G401 (cell line): ENCODE measurements at regions not wholly inside any gene's neighbourhood (a gene's known extent, or its start where the extent isn't known, plus 50 kb on each side); places are given as distances from the start of the nearest gene placed in this dataset.
"Not testable (repeated sequence)": the region's sequence is repeated elsewhere in the genome, so short reads cannot be mapped to it uniquely, and the experiment has no call there.

Experiments used
- DNase-seq: peaks from one replicate; pipeline ENCODE4 v3.0.0-alpha.2; 2015; ENCODE audit warnings: low spot score
- in situ Hi-C: cut with HindIII; loops from 2 replicates; pipeline ENCODE4 v1.10.0; 2016; ENCODE audit warnings: low sequenced_read_pairs, mixed read lengths

- in situ Hi-C loops, DNase-seq: not testable (repeated sequence)
Observed at GRCh38 chr3:195999176-195999575, 82.7 kb downstream of the TFRC start.

DNA sequence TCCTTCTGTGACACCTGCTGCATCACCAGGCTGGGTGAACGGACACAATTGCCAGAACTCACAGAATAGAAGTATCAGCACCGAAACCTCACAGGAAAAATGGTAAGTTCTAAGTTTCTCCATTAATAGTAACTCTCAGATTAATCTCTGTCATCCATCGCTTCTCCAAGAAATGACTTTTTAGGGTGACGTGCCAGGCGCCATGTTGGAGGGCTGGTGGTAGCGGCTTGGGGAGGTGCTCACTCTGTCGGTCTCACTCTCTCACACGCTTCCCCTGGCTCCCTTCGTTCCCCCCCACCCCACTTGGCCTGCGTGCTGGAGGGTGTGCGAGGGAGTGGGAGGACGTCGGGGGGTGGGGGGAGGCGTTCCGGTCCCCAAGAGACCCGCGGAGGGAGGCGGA lies 85.6 kb downstream of the TFRC start:
- in situ Hi-C loops, DNase-seq: not testable (repeated sequence)

GRCh38 chr3:195994343-195994742 lies 86.0 kb upstream of the TNK2 start:
- peak; percentile 38 for DNase-seq
- in situ Hi-C loops: not testable (repeated sequence)

- in situ Hi-C loops, DNase-seq: not testable (repeated sequence)
Observed at GRCh38 chr3:195993671-195994070, 85.3 kb upstream of the TNK2 start.

DNA sequence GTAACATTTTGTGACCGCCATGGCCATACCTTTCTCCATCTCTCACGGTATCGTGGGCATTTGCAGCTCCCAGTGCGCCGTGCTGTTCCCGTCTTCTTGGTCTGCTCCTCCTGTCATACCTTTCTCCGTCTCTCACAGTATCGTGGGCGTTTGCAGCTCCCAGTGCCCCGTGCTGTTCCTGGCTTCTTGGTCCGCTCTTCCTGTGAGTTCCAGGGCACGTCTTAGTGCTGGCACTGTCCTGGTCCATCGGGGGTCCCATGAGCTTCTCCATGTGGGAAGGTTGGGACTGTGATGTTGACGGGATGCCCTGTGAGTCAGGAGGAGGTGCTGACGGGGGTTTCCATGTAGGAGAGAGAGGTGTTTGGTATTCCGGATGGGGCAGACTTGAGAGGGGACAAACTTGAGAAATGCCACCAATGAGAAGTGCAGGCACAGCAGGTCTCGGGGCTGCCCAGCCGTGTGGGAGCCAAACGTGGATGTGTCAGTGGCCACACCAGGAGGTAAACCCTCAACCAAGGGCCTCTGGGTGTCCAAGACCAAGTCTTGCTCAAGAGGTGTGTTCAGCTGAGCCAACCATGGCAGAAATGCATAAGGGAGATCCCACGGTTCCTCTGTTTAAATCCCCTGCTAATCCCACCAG lies 84.7 kb upstream of the TNK2 start:
- DNase-seq, in situ Hi-C loops: not testable (repeated sequence)

GRCh38 chr3:195991986-195992385 lies 83.6 kb upstream of the TNK2 start:
- DNase-seq, in situ Hi-C loops: not testable (repeated sequence)

DNA sequence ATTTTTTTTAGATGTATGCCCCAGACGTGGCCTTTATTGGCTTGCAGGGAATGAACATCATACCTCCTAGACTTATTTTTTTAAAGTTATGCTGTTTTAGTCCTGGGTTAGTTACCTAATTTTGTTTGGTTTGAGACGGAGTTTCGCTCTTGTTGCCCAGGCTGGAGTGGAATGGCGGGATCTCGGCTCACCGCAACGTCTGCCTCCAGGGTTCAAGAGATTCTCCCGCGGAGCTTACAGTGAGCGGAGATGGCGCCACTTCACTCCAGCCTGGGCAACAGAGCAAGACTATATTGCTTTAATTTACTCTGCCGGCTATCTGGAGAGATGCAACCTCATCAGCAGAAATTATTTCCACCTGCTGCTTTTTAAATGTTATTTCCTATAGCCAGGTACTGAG lies 82.9 kb upstream of the TNK2 start:
- in situ Hi-C loops, DNase-seq: not testable (repeated sequence)

DNA sequence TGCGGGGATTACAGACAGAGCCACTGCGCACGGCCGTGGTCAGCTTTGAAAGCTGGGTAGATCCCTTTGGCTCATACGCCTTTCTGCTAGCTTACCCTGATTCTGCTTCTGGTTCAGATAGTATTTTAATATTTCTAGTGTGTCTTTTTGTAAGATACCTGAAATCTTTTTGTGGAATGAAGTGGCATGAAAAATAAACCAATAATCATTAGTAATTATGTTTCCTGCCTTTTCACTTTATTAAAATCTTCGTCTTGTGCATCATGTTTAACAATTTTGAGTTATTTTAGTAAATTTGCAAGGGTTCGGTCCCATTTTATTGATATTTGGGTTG lies 82.5 kb upstream of the TNK2 start:
- in situ Hi-C loops, DNase-seq: not testable (repeated sequence)

- peak; percentile 78 for DNase-seq
- in situ Hi-C loops: not testable (repeated sequence)
Observed at GRCh38 chr3:195989921-195990840, 81.8 kb upstream of the TNK2 start.

- in situ Hi-C loops, DNase-seq: not testable (repeated sequence)
Observed at GRCh38 chr3:195989197-195989920, 81.0 kb upstream of the TNK2 start.

DNA sequence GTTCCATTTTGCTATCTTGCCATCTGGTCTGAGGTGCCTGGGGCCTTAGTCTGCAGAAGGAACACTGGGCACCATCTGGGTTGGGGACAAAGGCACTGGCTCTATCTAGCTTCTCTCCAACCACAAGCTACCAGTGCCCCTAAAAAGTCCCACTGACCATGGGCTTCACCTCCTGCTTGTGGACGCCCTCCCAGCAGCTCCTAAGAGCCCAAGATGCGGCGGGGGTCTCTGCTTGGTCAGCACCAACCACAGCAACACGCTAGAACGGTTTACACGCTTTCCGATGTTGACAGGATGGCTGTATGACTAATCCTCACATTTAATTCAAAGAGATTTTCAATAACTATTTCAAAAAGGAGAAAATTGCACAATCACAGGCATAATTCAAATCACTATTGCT lies 80.4 kb upstream of the TNK2 start:
- DNase-seq, in situ Hi-C loops: not testable (repeated sequence)

- DNase-seq, in situ Hi-C loops: not testable (repeated sequence)
Observed at GRCh38 chr3:195987001-195987400, 78.7 kb upstream of the TNK2 start.

DNA sequence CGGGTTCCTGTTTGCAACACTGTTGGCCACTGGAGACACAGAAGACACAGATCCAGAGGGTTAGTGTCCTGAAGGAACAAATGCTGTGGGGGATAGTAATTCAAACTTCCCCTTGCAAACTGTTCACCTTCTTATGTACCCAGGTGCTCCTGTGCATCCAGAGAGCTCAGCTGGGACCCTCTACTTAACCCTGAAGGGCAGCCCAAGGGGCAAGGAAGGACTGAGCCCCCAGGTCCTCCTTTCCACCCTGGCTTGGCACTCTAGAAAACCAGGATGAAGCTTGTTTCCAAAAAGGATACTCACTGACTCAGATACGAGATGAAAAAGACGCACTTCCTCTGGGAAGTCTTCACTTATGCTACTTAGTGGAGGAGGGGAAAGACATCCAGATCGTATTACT lies 78.2 kb upstream of the TNK2 start:
- DNase-seq, in situ Hi-C loops: not testable (repeated sequence)

DNA sequence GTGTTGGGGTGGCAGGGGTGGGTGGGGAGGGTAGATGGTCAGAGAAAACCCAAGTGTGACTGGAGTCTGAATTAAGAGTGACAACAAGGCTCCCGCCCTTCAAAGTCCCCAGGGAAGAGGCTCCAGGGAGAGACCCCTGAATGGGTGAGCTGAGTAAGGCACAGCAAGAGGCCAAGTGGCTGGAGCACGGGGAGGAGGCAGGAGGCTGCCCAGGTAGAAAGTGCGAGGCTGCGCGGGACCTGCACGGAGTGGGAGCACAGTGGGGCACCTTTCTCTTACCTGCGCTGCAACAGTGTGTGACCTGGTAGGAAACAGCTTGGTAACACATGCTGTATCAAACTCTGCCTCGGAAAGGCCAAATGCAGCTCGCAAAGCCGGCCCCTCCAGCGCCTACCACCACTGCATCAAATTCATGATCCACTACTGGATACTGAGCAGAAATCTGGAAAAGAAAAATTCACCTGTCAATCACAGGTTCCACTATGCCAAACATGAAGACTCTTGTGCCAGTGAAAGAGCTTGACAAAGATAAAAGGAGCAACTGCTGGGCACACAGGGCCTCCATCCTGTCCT lies 77.1 kb upstream of the TNK2 start:
- DNase-seq, in situ Hi-C loops: not testable (repeated sequence)

- in situ Hi-C loops, DNase-seq: not testable (repeated sequence)
Observed at GRCh38 chr3:195984392-195985030, 76.2 kb upstream of the TNK2 start.

- DNase-seq, in situ Hi-C loops: not testable (repeated sequence)
Observed at GRCh38 chr3:195983880-195984279, 75.5 kb upstream of the TNK2 start.

DNA sequence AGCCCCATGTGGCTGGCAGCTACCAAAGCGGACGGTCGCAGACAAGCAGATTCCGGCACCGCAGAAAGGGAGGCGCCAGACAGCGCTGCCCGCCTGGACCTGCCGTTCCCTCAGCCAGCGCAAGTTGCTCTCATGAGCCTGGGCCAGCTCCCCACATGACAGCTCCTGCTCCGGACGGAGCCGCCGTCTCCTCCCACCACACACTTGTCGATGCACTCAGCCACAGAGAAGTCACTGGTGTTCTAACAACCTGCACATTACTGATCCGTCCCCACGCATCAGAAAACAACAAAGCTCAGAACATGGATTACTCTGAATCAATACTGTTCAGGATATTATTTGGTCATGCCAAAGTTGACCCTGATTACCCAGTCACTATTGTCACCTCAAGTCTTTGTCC lies 74.4 kb upstream of the TNK2 start:
- DNase-seq, in situ Hi-C loops: not testable (repeated sequence)

GRCh38 chr3:195981778-195982177 lies 73.4 kb upstream of the TNK2 start:
- DNase-seq, in situ Hi-C loops: not testable (repeated sequence)

- in situ Hi-C loops: not testable (repeated sequence)
Observed at GRCh38 chr3:195979877-195980276, 71.5 kb upstream of the TNK2 start.

More at GRCh38 chr3:195979877-195980276, 71.5 kb upstream of the TNK2 start:
- DNase-seq: not testable (repeated sequence)
